ENCODE measurements at regions not wholly inside any gene's neighbourhood (a gene's known extent, or its start where the extent isn't known, plus 50 kb on each side); places are given as distances from the start of the nearest gene placed in this dataset.

DNA sequence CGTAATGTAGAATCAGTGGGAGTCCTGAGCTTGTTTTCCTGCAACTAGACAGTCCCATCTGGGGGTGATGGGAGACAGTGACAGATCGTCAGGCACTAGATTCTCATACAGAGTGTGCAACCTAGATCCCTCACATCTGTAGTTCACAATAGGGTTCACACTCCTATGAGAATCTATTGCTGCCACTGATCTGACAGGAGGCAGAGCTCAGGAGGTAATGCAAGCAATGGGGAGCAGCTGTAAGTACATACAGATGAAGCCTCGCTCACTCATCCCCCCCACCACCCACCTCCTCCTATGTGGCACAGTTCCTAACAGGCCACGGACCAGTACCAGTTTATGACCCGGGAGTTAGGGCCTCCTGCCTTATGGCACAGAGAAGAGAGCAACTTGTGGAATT, 116.2 kb upstream of the PIK3R1 start:
- DNase-seq (ENCODE audit: low read depth): no peak
- TF ChIP-seq, protein P1, sequence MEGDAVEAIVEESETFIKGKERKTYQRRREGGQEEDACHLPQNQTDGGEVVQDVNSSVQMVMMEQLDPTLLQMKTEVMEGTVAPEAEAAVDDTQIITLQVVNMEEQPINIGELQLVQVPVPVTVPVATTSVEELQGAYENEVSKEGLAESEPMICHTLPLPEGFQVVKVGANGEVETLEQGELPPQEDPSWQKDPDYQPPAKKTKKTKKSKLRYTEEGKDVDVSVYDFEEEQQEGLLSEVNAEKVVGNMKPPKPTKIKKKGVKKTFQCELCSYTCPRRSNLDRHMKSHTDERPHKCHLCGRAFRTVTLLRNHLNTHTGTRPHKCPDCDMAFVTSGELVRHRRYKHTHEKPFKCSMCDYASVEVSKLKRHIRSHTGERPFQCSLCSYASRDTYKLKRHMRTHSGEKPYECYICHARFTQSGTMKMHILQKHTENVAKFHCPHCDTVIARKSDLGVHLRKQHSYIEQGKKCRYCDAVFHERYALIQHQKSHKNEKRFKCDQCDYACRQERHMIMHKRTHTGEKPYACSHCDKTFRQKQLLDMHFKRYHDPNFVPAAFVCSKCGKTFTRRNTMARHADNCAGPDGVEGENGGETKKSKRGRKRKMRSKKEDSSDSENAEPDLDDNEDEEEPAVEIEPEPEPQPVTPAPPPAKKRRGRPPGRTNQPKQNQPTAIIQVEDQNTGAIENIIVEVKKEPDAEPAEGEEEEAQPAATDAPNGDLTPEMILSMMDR (IDR thresholded peaks at IDR 0.05; ENCODE audit: insufficient read depth, low read length): no peak
- H3K4me3 ChIP-seq (ENCODE audit: low read depth, low read length): no peak overlapping the region

DNA sequence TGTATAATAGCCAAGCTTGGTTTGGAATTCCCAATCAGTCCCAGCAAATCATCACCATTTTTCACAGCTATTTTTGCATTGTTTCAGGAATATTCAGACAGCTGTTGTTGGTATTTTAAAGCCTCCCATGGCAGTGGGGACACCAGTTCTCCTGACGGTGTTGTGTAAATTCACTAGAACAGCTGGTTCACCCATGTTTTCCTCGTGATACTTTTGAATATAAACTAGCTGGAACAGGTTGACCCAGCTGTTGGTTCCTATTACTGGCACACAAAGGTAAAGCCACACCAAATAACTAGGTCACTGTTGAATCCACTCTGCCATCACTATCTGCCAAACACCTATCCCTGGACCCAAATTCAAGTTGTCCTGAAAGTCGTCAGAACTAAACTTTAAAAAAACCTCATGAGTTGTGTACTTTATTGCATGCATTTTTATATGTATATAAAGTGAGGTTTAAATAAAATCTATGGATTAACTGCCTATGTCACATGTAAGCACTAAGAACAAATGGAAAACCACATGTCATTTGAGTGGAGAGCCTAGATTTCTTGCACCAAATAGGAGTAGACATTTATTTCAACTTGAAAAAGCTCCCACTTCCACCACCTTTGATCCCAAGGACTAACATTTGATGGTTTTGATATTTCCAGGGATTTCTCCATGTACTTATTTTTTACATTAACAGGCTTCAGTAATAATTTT, 121.9 kb upstream of the PIK3R1 start:
- TF ChIP-seq, protein P1 (IDR thresholded peaks at IDR 0.05; ENCODE audit: insufficient read depth, low read length): no peak
- DNase-seq (ENCODE audit: low read depth): no peak

DNA sequence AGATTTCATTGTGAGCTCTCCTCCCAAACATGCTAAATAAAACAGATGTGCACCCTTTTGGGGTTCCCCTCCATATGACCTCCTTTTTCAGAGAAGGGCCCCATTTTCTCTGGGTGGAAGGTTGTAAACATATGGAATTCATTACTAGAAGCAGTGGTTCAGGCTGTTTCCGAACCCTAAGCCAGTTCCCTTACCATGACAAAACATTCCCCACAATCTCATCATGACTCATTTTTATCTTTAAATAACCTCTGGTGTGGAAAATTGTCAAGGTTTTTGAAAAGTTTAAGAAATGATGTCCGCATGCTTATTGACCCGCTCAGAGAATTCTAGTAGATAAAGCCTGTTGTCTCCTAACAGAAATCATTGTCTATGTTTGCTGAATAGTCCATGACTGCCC, 127.3 kb upstream of the PIK3R1 start:
- no peak overlapping the region for H3K4me3 ChIP-seq (ENCODE audit: low read depth, low read length)
- DNase-seq (ENCODE audit: low read depth): peak; percentile 94
- TF ChIP-seq, protein P1 (IDR thresholded peaks at IDR 0.05; ENCODE audit: insufficient read depth, low read length): no peak

More for the DNA sequence above, 121.9 kb upstream of the PIK3R1 start:
- H3K4me3 ChIP-seq (ENCODE audit: low read depth, low read length): no peak overlapping the region

DNA sequence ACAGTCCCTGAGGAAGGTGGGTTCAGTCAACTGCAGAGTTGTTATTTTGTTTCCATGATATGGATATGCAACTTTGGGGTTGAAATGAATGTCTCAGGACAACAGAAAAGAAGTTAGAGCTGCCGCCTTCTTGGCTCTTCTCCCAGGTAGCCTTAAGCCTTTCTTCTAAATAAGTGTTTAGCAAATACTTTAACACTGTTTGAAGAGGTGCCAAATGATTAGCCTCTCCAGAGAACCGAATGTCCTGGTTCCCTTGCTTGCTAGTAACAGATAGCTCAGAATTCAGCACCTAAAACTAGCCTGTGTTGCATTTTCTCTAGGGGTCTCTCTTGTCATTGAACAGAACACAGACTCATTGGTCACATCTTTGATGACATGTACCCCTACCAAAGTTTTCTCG, 127.7 kb upstream of the PIK3R1 start:
- no peak overlapping the region for H3K4me3 ChIP-seq (ENCODE audit: low read depth, low read length)
- DNase-seq (ENCODE audit: low read depth): peak; percentile 59
- TF ChIP-seq, protein P1 (IDR thresholded peaks at IDR 0.05; ENCODE audit: insufficient read depth, low read length): no peak

DNA sequence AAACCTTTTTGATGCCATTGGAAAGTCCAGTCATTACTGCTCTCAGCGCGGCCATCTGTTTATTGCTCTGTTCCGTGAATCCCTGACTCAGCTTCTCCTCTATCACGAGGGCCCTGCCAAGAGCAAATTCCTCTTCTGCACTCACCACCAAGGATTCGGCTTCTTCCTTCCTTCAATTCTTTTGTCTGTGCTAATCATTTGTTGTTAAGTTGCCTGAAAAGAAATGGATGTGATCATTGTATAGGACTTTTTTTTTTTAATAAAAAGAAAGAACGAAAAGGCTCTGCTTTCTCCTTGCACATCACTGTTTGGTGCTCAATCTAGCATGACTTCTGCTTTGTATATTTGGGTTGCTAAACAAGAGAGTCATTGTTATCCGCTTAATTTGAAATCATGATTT, 128.7 kb upstream of the PIK3R1 start:
- peak; percentile 91 for DNase-seq (ENCODE audit: low read depth)
- TF ChIP-seq, protein P1 (IDR thresholded peaks at IDR 0.05; ENCODE audit: insufficient read depth, low read length): no peak
- no peak overlapping the region for H3K4me3 ChIP-seq (ENCODE audit: low read depth, low read length)

DNA sequence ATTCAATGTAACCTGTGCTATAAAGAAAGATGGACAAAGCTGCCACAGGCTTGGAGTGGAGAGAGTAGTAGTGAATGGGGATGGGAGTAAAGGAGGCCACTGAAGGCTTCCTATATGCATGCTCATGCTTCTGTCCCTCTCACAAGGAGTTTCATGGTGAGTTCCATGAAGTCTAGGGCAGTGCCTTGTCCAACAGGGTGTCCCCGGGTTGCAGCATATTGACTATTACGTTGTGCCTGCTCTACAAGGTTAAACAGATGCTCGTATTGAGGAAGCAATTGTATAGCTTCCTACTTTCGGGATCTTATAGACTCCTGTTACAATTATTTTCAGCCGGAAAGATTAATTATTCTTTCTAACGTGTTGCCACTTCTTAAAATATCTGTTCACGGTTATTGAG, 129.1 kb upstream of the PIK3R1 start:
- H3K4me3 ChIP-seq (ENCODE audit: low read depth, low read length): no peak overlapping the region
- DNase-seq (ENCODE audit: low read depth): peak; percentile 8
- TF ChIP-seq, protein P1 (IDR thresholded peaks at IDR 0.05; ENCODE audit: insufficient read depth, low read length): no peak

DNA sequence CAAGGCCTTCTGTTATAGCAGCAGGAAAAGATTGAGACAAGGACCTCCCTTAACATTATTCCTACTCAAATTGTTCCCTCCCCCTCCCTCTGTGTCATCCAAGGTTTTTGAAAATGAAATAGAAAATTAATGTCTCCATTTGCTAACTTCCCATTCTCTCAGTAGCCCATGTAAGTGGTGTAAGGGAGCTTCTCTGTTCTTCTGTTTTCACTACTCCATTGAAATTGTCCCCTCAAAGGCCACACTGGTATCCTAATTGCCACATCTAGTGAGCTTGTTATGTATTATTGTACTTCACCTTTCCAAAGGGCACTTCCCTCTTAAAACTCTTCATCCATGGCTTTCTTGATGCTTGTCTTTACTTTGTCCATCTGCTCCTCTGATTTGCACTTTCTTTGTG, 131.2 kb upstream of the PIK3R1 start:
- no peak for DNase-seq (ENCODE audit: low read depth)
- TF ChIP-seq, protein P1 (IDR thresholded peaks at IDR 0.05; ENCODE audit: insufficient read depth, low read length): no peak
- no peak overlapping the region for H3K4me3 ChIP-seq (ENCODE audit: low read depth, low read length)

All from fibroblast of the aortic adventitia (primary cell).